Esophagus mucosa (tissue), 1 donor: ENCODE measurements at regions not wholly inside any gene's neighbourhood (a gene's known extent, or its start where the extent isn't known, plus 50 kb on each side); places are given as distances from the start of the nearest gene placed in this dataset.

Source experiments
- ATAC-seq: fragments of 200-7000 bp; cut with Tn5 transposase; one replicate; pipeline ENCODE4 v1.9.1; 2020
- donor health status: DM: yes; HTN: yes; CAD: no.

DNA sequence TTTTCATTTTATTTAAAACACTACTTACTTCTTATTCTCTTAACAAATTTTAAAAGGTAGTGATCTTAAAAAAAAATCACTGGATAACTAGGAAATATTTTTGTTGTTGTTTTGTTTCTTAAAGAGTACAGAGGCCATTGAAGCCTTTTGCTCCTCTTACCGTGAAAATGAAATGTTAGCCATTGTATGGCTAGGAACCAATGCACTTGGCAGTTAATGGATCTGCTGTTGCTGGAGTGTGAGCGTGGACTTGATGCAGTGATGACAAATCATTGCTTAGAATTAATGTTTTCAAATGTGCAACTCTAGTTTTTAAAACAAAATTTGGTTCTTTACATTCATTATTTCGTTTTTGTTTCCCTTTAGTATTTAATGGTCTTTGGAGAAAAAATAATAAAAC, 162.3 kb downstream of the HAUS1 start:
- ATAC-seq, result no peak

DNA sequence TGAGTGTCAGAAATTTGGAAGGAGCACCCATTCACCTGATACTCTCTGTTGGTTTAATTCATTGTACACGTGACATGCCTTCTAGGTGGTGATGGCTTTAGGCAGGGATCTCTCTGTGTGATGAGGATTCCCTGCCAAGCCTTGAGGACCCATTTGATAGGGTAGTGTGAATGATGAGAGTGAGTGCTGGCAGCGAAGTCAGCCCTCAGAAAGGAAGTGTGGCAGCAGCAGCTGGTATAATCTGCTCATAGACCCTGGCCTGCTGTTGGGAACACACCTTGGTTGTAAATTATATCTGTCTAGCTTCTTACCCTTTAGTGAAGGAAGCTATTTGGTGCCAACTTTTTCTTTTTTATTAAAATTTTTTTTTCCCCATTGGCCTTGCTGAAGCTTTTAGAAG, 164.5 kb downstream of the HAUS1 start:
- ATAC-seq, result no peak

DNA sequence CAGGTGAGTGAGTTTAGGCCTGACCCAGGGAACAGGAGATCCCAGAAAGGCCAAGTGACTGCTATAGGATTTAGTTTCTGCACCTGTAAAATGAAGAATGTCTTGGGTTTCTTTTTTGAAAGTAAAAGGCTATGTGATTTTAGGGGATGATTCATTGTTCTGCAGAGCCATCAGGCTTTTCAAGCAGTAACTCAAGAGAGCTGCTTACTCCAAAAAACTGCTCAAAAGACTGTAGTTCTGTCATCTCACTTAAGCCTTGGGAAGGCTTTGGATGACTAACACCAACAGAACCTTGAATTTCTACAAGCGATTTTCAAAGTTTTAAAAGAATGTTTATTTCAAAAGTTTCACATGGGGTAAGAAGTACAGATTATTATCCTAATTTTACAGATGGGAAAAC, 165.1 kb downstream of the HAUS1 start:
- ATAC-seq, result no peak

DNA sequence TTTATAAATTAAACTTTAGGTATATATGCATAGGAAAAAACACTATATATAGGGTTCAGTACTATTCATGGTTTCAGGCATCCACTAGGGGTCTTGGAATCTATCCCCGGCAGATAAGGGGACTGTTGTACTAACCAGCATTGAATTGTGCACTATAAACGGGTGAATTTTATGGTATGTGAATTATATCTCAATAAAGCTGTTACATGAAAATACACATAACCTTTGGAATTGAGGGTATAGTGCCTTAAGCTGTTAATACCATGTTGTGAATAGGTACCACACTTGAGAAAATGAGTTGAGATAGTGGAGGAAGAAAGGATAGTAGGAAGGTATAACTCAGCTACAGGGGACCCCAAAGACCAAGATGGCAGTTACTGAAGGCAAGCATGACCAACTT, 167.3 kb downstream of the HAUS1 start:
- ATAC-seq, result no peak

DNA sequence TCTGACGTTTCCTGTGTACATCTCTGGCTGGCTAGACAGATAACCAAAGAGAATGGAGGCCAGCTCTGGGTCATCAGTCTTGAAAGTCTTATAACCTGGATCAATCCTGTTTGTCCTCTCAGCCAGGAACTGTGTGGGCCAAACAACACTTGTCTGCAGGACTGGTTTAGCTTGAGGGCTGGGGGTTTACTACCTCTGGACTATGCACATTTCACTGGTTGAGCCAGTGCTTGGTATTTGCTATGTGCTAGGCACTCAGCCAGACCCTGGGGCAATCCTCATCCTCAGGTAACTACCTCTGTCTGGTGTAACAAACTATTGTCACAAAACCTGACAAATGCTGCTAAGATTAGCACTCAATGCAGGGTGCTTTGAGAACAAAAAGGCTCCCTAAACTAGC, 169.7 kb downstream of the HAUS1 start:
- peak; percentile 57 for ATAC-seq

DNA sequence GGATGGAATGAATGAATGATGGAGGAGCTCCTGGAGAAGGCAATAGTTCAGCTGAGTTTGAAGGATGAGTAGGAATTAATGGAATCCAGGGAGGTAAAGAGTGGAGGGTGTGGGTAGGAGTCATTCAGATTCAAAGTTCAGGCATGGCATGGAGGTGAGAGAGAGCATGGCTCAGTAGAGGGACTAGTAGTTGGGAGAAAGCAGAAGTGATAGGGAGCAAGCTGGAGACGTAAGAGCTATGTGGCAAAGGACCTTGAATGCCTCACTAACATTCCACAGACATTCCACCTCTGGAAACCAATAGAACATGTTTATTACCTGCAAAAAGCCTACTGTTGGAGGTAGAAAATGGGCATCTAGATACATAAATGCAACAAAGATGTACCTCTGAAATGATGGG, 170.1 kb downstream of the HAUS1 start:
- peak; percentile 25 for ATAC-seq

DNA sequence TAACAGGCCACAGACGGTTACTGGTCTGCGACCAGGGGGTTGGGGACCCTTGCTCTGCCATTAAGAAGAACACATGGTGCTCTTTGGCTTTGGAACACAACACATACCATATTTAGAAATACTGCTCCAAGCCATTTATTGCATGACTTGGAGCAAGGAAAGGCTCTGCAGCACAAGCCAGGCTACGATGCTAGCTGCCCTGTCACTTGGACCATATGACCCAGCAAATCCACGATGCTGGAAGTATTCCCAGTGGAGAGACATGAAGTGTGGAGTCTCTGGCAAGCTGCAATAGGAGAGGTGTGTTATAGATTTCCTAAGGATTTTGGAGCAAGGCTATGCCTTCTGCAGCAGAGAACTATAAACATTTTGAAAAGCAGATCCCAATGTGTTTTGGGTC, 171.2 kb downstream of the HAUS1 start:
- no peak for ATAC-seq

DNA sequence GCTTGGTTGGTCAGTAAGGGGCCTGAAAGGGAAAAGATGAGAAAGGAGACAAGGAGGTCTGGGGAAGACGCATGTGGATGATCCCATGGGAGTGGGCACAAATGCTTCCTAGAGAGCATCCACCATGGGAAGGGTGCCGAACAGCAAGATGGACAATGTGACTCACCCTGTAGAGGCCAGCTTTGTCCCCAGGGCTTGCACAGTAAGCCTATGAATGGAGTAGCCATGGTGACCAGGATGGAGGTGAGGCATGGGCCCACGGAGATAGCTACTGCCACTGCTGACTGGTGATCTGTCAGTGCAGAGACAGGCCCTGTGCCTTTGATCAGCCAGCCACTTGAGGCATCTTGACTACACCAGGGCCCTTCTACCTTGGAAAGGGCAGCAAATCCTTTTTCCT, 172.6 kb downstream of the HAUS1 start:
- no peak for ATAC-seq

DNA sequence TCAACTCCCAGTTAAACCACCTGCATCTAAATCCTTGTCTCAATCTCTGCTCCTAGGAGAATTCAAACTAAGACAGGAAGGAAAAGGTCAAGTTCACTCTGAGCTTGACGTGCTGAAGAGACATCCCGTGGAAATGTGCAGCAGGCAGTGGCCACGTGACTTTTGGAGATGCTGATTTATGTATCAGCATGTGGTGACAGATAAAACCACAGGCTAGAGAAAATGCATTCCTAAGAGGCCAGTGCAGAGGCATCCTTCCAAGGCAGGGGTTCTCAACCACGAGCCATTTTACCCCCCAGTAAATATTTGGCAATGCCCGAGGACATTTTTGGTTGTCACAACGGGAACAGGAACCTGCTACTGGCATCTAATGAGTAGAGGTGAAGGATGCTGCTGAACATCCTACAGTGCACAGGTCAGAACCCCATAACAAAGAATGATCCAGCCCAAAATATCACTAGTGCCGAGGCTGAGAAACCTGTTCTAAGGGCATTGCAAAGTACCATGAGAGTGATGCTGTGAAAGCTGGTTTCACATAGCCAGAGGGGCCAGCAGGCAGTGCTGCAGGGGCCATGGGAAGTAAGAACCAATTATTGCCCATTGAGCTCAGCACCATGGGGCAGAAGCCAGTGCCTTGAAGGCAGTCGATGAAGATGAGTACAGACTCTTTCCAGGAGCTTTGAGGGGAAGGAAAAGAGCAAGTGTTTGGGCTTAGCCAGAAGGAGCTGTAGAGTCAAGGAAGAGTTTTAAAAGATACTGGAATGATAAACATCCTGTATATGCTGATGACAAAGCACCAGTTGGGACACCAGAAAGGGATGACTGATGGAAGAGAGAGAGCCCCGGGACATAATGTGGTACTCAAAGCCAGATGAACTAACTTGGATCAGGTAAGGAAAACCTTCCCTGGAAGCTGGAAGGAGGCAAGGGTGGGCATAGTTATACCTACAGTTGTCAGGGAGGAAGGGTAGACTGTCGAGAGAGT, 174.6 kb downstream of the HAUS1 start:
- ATAC-seq, result no peak

DNA sequence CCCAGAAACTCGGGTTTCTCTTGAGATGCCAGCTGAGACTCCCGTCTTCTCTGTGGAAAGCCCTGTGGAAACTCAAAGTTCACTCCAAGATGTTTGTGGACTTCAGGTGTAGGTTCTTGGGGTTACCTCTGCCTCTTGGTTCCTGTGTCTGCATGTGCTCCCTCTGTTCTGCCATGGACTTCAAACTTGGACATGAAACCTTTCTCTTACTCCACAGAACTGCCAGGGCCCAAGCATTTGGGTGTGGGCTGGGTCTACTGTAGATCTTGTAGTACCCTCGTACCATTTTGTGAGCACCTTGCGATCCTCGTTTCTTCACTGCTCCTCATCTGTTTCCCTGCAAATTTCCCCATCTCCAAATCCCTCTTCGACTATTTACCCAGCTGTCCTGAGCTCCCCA, 175.5 kb downstream of the HAUS1 start:
- ATAC-seq, result no peak

DNA sequence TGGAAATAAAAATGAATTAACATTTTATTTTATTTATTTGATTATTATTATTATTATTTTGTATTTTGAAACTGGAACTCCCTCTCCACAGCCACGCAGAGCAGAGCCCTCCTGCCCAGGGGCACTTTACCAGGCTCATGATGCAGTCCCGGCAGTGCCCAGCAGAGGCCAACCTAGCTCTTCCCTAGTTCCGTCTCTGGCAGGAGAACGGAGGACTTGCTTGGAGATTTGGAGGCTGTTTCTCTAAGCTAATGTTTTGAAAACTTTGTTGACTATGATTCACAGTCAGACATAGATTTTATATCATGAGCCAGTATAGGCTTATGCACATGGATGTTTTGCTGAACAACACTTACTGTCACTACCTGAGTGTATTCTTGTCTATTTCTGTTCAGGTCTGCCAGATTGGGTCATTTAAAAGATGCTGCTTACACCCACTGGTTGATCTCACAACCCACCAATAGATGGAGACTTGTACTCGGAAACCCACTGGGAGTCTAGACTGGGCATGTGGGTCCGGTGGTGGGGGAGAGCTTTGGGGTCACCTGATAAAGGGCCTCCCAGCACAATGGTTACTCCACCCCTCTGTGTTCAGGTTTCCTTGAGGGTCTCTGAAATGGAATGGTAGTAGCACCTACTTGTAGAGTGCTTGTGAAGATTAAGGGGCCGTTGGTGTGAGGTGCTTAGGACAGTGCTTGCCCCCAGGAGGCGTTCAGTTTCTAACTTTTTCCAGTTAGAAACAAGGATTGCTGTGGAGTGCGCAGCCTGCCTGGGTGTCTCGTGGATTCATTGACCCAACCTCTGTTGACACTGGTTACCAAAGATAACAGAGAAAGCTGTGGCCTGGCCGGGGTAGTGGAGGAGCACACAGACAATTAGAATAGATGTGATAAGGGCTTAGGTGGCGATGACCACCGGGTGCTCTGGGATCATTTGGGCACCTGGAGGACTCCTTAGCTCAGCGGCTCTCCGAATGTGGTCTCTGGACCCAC, 177.3 kb downstream of the HAUS1 start:
- ATAC-seq, result peak; percentile 79

DNA sequence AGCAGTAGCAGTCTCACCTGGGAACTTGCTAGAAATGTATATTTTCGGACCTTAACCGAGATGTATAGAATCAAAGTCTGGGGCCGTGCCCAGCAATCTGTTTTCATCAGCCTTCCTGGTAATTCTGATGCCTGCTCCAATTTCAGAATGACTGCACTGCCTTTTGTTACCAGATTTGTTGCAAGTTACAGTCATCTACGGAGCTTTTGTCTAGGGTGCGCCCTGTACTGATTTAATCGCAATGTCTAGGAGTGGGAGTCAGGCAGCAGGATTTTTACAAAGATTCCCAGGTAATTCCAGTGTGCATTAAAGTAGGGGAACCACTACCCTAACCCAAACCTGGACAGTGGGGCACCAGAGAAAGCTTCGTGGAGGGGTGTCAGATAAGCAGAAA, 178.0 kb downstream of the HAUS1 start:
- no peak for ATAC-seq

DNA sequence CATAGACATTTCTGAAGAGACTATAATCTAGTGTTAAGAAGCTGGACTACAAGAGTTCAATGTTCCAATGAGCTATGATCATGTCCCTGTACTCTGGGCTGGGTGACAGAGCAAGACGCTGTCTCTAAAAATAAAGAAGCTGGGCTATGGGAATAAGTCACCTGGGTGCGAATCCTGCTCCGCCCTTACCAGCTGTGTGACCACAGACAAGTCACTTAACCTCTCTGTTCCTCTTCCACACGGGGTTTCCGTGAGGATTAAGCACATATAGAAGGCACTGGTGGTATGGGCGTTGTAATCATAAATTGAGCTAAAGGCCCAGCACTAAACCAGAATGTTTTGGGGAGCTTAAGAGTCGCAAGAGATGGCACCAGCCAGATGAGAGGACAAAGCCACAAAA, 178.5 kb downstream of the HAUS1 start:
- no peak for ATAC-seq

DNA sequence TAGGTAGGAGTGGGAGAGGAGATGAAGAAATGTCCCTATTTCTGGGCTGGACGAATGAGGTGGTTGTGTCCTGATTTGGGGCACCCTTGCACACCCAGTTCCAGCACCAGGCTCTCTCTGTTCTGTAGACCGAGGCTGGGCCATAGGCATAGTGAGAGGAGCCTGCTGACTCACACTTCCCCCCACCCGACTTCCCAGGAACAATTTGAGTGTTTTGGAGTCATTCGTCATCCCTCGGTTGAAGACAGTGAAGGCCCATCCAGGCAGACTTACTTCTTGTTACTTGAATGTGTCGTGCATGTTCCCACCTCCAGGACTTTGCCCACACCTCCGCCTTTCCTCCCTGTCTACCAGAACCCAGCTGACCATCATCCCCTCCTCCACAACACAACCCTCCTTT, 179.1 kb downstream of the HAUS1 start:
- ATAC-seq, result no peak

DNA sequence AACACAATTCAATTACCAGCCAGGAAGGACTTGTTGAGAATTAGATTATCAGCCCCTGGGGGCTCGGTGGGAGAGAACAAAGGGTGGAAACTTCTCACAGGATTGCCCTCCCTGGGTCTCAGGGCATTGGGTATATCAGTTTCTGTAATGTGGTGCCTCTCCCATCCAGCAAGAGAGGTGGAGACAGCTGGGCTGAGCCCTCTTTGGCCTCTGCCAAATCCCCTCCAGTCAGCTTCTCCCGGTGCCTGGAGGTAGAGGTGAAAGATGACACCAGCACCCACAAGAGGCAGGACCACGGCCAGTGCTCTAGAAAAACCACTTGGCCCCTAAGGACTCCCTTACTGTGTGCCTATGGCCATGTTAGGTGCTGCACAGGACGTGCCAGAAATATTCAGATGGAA, 179.7 kb downstream of the HAUS1 start:
- ATAC-seq, result no peak

DNA sequence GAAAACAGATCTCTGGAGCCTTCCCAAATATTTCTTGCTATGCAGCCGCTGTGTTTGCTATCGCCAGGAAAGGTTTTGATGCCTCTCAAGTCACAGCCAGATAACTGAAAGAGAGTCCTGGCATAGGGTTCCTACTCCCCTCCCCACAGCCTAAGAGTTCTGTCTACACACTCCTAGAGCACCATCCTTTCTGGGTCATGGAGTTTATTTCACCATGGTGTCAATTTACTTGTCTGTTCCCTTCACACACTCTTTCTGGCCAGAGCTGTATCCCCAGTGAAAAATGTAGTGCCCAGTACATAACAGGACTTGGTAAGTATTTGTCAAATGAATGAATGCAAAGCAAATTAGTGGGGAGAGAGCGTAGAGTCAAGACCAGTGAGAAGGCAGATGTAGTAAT, 185.3 kb downstream of the HAUS1 start:
- no peak for ATAC-seq

DNA sequence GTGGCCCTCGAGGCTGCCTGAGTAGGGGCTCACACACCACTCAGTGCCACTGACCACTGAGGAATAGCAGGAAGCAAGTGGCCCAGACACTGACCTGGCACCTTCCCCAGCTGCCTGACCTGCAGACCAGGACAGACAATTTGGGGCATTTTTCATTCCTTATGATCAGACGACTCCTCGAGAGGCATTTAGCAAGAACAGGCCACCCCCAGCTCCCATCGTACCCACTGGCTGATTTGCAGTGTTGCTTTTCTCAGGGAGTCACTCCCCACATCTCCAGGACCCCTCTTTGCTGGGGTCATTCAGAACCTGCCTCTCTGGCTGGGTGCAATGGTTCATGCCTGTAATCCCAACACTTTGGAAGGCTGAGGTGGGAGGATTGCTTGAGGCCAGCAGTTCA, 185.7 kb downstream of the HAUS1 start:
- no peak for ATAC-seq

DNA sequence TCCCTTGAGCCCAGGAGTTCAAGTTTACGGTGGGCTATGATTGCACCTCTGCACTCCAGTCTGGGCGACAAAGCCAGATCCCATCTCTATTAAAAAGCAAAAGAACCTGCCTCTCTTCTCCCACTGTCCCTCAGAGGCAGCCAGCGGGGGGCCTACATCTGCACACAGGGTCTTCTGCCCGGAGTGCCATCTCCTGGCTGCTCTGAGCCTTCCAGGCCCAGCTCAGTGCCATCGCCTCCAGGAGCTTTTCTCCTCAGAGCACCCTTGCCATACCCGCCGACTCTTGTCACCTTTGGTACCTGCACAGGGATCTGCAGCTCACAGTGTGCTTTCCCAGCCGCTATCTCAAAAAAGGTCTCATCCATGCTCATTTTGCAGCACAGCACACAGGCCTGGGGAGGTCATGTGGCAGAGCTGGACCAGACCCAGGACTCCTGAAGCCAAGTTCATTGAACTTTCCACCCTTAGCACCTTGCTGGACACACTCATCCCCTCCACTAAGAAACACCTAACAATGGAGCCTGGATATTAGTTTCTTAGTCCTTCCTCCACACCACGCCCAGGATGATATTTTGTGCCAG, 186.3 kb downstream of the HAUS1 start:
- no peak for ATAC-seq

DNA sequence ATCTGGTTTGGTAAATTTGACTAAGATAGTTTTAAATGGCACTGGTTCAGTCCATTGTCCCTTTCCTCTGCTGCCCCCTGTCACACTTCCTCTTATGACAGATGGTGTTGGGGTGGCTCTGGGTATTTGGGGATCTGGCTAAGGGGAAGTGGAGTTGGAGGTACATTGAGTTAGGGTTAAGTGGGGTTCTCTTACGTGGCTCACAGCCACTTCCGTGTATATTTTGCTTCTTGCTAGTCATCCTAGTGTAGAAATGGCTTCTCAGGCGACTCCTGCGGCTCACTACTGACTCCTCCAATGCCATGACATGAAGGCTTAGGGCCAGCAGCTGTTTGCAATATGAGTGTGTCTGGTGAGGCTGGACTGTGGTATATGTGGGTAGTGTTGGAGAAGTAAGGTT, 187.0 kb downstream of the HAUS1 start:
- ATAC-seq, result no peak

DNA sequence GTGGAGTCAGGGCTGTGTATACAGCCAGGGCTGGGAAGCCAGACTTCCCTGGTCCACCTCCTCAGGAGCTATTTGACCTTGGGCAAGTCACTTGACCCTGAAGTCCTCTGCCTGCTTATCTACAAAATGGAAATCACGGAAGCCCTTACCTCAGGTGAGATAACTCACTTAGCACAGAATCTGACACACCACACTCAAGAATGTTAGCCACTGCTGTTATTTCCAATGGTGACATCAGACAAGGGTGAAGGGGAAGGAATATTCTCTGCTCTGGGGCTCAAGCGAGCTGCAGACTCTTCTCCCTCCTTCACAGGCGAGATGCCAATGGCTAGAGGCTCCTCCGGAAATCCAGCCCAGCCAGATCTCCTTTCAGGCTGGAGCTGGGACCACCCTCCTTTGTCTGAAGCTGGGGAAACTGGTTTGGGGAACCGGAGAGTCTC, 189.6 kb downstream of the HAUS1 start:
- ATAC-seq, result peak; percentile 43

DNA sequence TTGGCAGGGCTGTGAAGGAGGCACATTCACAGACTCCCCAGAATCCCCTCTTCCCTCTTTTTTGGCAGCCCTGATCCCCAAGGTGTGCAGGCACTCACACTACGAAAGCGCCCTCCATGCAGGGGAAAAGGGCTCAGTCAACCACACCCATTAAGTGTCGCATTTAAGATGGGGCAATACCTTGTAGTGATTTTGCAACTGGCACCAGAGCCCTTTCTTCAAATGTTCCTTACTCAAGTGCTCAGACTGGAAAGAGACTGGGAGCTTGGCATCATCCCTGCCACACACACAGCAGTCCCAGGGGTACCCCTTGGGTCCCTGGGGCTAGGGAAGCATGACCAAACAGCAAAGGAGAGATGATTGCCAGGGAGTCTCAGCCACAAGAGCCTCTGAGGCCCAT, 190.1 kb downstream of the HAUS1 start:
- peak; percentile 53 for ATAC-seq

DNA sequence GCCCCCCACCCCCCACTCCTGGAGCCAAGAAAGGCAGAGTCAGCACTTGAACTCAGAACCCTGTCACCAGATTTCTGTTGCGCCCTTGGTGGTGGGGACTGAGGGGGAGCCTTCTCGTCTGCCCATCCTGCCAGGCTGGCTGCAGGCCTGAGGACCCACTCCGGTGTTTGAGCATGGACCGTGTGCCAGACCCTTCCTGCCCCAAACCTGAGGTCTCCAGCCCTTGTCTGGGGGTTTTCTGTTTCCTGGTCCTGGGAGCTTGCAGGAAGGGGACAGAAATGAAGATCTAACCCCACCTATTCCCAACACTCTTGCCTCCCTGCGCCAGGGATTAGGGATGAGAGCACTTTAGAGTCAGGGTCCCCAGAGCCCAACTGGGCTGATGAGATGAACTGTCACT, 190.6 kb downstream of the HAUS1 start:
- no peak for ATAC-seq

DNA sequence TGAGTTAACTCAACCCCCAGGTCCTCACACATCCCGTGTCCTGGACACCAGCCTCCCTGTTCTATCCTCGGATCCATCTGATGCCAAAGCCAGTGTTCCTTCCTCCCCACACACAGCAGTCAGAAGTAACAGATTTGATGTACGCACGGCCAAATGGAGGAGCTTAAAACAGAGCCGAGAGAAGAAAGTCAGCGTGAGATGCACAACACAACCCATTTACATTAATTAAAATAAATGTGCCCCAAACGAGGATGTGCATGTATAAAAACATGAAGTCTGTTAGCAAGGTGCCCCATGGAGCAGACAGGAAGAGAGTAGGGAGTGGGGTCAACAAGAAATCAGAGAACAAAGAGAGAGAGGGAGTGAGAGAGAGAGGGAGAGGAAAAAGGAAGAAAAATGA, 191.2 kb downstream of the HAUS1 start:
- no peak for ATAC-seq
